Nephron (organoid): ENCODE measurements at regions not wholly inside any gene's neighbourhood (a gene's known extent, or its start where the extent isn't known, plus 50 kb on each side); places are given as distances from the start of the nearest gene placed in this dataset.

Experiments
- H3K27ac Mint-ChIP-seq, 3 experiments: 2 replicates each; pipeline ENCODE4 v1.8.0; 2020; ENCODE audit warnings: mixed read lengths in 3 of 3, mild to moderate bottlenecking in 2 of 3, moderate library complexity in 1 of 3
- H3K27me3 Mint-ChIP-seq: 2 replicates; pipeline ENCODE4 v1.8.0; 2021; ENCODE audit warnings: low read depth, mild to moderate bottlenecking, moderate library complexity, mixed read lengths
- H3K36me3 Mint-ChIP-seq: 2 replicates; pipeline ENCODE4 v1.8.0; 2020; ENCODE audit warnings: low read depth, mixed read lengths
- H3K4me1 Mint-ChIP-seq: 2 replicates; pipeline ENCODE4 v1.8.0; 2020; ENCODE audit warnings: mixed read lengths
- H3K4me3 Mint-ChIP-seq, 3 experiments: 2 replicates each; pipeline ENCODE4 v1.8.0; 2020; ENCODE audit warnings: mild to moderate bottlenecking in 3 of 3, mixed read lengths in 3 of 3, moderate library complexity in 2 of 3
- H3K9me3 Mint-ChIP-seq: 2 replicates; pipeline ENCODE4 v1.8.0; 2020; ENCODE audit warnings: mixed read lengths
- CTCF ChIP-seq, 3 experiments: fragments of 200-600 bp; sonication (generic); IDR thresholded peaks; one replicate each; pipeline ENCODE4 v1.5.0; 2021; ENCODE audit warnings: antibody characterized with exemption in 3 of 3; ENCODE audit not compliant: unreplicated experiment in 3 of 3

GRCh38 chr15:95512906-95513305 lies 817.6 kb upstream of the NR2F2 start:
- no peaks in the 10 kb centered on the region for H3K4me1 Mint-ChIP-seq
- no peak for TF ChIP-seq CTCF (IDR thresholded peaks at IDR 0.05; ENCODE audit: unreplicated experiment in 3 of 3)
- H3K27ac Mint-ChIP-seq: no peak overlapping the region
- H3K9me3 Mint-ChIP-seq: no peaks in the 10 kb centered on the region
- H3K27me3 Mint-ChIP-seq: no peaks in the 10 kb centered on the region
- no peaks in the 10 kb centered on the region for H3K36me3 Mint-ChIP-seq
- H3K4me3 Mint-ChIP-seq: no peak overlapping the region

- Mint-ChIP-seq H3K27ac (no peak overlapping the region), H3K4me3 (no peak overlapping the region), H3K36me3 (no peaks in the 10 kb centered on the region), H3K9me3 (peaks cover 2% of the 10 kb centered on the region), H3K27me3 (no peaks in the 10 kb centered on the region), H3K4me1 (no peaks in the 10 kb centered on the region)
- TF ChIP-seq CTCF (IDR thresholded peaks at IDR 0.05; ENCODE audit: unreplicated experiment in 3 of 3): no peak
Measured at GRCh38 chr15:95519887-95520286, 810.6 kb upstream of the NR2F2 start.

GRCh38 chr15:95520511-95520910 lies 810.0 kb upstream of the NR2F2 start:
- Mint-ChIP-seq H3K4me1 (no peaks in the 10 kb centered on the region), H3K27me3 (no peaks in the 10 kb centered on the region), H3K9me3 (peaks cover 9% of the 10 kb centered on the region), H3K36me3 (no peaks in the 10 kb centered on the region), H3K4me3 (no peak overlapping the region), H3K27ac (no peak overlapping the region)
- no peak for TF ChIP-seq CTCF (IDR thresholded peaks at IDR 0.05; ENCODE audit: unreplicated experiment in 3 of 3)

- peaks cover 9% of the 10 kb centered on the region for H3K9me3 Mint-ChIP-seq
- H3K27me3 Mint-ChIP-seq: no peaks in the 10 kb centered on the region
- no peaks in the 10 kb centered on the region for H3K4me1 Mint-ChIP-seq
- H3K36me3 Mint-ChIP-seq: no peaks in the 10 kb centered on the region
- H3K4me3 Mint-ChIP-seq: no peak overlapping the region
- TF ChIP-seq CTCF (IDR thresholded peaks at IDR 0.05; ENCODE audit: unreplicated experiment in 3 of 3): no peak
- H3K27ac Mint-ChIP-seq: no peak overlapping the region
Measured at GRCh38 chr15:95520922-95521321, 809.6 kb upstream of the NR2F2 start.

- peaks cover 15% of the 10 kb centered on the region for H3K9me3 Mint-ChIP-seq
- H3K36me3 Mint-ChIP-seq: peaks cover 4% of the 10 kb centered on the region
- H3K4me3 Mint-ChIP-seq: no peak overlapping the region
- H3K4me1 Mint-ChIP-seq: no peaks in the 10 kb centered on the region
- H3K27ac Mint-ChIP-seq: no peak overlapping the region
- TF ChIP-seq CTCF (IDR thresholded peaks at IDR 0.05; ENCODE audit: unreplicated experiment in 3 of 3): no peak
- no peaks in the 10 kb centered on the region for H3K27me3 Mint-ChIP-seq
Measured at GRCh38 chr15:95522533-95522932, 808.0 kb upstream of the NR2F2 start.

- no peak for TF ChIP-seq CTCF (IDR thresholded peaks at IDR 0.05; ENCODE audit: unreplicated experiment in 3 of 3)
- no peak overlapping the region for H3K27ac Mint-ChIP-seq
- H3K4me1 Mint-ChIP-seq: peaks cover 7% of the 10 kb centered on the region
- peaks cover 20% of the 10 kb centered on the region for H3K9me3 Mint-ChIP-seq
- H3K27me3 Mint-ChIP-seq: no peaks in the 10 kb centered on the region
- no peak overlapping the region for H3K4me3 Mint-ChIP-seq
- peaks cover 4% of the 10 kb centered on the region for H3K36me3 Mint-ChIP-seq
Measured at GRCh38 chr15:95528920-95529319, 801.6 kb upstream of the NR2F2 start.
